Peyer's patch (tissue), 4 donors: ENCODE measurements at regions not wholly inside any gene's neighbourhood (a gene's known extent, or its start where the extent isn't known, plus 50 kb on each side); places are given as distances from the start of the nearest gene placed in this dataset.

Experiments used
- POLR2A ChIP-seq, 2 donors: fragments of 450-650 bp; IDR thresholded peaks; one replicate each; pipeline ENCODE4 v1.5.1; 2017; ENCODE audit warnings: antibody characterized with exemption in 2 of 2, mild to moderate bottlenecking in 2 of 2, moderate library complexity in 2 of 2
- TF ChIP-seq, protein P1 (sequence below), 6 experiments: fragments of 450-650 bp in 4 of 6; fragments of 200-600 bp in 2 of 6; sonication (generic) in 1 of 6; IDR thresholded peaks; one replicate each; pipeline ENCODE4 v1.5.1; 2017 to 2019; ENCODE audit warnings: antibody characterized with exemption in 6 of 6, mild to moderate bottlenecking in 3 of 6, moderate library complexity in 1 of 6

- TF ChIP-seq, protein P1, sequence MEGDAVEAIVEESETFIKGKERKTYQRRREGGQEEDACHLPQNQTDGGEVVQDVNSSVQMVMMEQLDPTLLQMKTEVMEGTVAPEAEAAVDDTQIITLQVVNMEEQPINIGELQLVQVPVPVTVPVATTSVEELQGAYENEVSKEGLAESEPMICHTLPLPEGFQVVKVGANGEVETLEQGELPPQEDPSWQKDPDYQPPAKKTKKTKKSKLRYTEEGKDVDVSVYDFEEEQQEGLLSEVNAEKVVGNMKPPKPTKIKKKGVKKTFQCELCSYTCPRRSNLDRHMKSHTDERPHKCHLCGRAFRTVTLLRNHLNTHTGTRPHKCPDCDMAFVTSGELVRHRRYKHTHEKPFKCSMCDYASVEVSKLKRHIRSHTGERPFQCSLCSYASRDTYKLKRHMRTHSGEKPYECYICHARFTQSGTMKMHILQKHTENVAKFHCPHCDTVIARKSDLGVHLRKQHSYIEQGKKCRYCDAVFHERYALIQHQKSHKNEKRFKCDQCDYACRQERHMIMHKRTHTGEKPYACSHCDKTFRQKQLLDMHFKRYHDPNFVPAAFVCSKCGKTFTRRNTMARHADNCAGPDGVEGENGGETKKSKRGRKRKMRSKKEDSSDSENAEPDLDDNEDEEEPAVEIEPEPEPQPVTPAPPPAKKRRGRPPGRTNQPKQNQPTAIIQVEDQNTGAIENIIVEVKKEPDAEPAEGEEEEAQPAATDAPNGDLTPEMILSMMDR (IDR thresholded peaks at IDR 0.05) = no peak
- TF ChIP-seq POLR2A (IDR thresholded peaks at IDR 0.05) = no peak
Observed at GRCh38 chr14:48900565-48900964, 685.6 kb downstream of the RPS29 start.
